HG03342 (cell line): ENCODE measurements at regions not wholly inside any gene's neighbourhood (a gene's known extent, or its start where the extent isn't known, plus 50 kb on each side); places are given as distances from the start of the nearest gene placed in this dataset.

Experiments
- ATAC-seq: cut with Tn5 transposase; IDR thresholded peaks from one replicate; pipeline ENCODE4 v1.9.1; 2021; ENCODE audit warnings: mild to moderate bottlenecking, moderate library complexity; ENCODE audit not compliant: unreplicated experiment

- no peak for ATAC-seq
These were observed 918.2 kb upstream of the ADGRL2 start for GRCh38 chr1:80882553-80882952.

- ATAC-seq, result no peak
These were observed 922.4 kb upstream of the ADGRL2 start for GRCh38 chr1:80878343-80878742.

- no peak for ATAC-seq
These were observed 924.7 kb upstream of the ADGRL2 start for GRCh38 chr1:80876035-80876434.

GRCh38 chr1:80869299-80869698 is 931.4 kb upstream of the ADGRL2 start:
- no peak for ATAC-seq

- no peak for ATAC-seq
These were observed 952.8 kb upstream of the ADGRL2 start for GRCh38 chr1:80847904-80848303.

GRCh38 chr1:80846966-80847365 is 953.8 kb upstream of the ADGRL2 start:
- no peak for ATAC-seq

GRCh38 chr1:80842796-80843195 is 957.9 kb upstream of the ADGRL2 start:
- no peak for ATAC-seq

GRCh38 chr1:80841261-80841660 is 959.5 kb upstream of the ADGRL2 start:
- no peak for ATAC-seq

GRCh38 chr1:80837066-80837465 is 963.7 kb upstream of the ADGRL2 start:
- ATAC-seq, result no peak

- no peak for ATAC-seq
These were observed 964.2 kb upstream of the ADGRL2 start for GRCh38 chr1:80836505-80836904.

GRCh38 chr1:80827666-80828065 is 973.1 kb upstream of the ADGRL2 start:
- ATAC-seq, result no peak

- ATAC-seq, result no peak
These were observed 975.7 kb upstream of the ADGRL2 start for GRCh38 chr1:80825067-80825466.

GRCh38 chr1:80818211-80818610 is 982.5 kb upstream of the ADGRL2 start:
- no peak for ATAC-seq

- no peak for ATAC-seq
These were observed 992.8 kb upstream of the ADGRL2 start for GRCh38 chr1:80807981-80808380.

- ATAC-seq, result no peak
These were observed 994.3 kb upstream of the ADGRL2 start for GRCh38 chr1:80806431-80806830.

GRCh38 chr1:80801695-80802094 is 999.0 kb upstream of the ADGRL2 start:
- ATAC-seq, result no peak

- ATAC-seq, result no peak
These were observed 1001.3 kb upstream of the ADGRL2 start for GRCh38 chr1:80799457-80799856.

- ATAC-seq, result no peak
These were observed 1021.5 kb upstream of the ADGRL2 start for GRCh38 chr1:80779275-80779674.

- no peak for ATAC-seq
These were observed 1022.5 kb upstream of the ADGRL2 start for GRCh38 chr1:80778094-80778840.

GRCh38 chr1:80776266-80776665 is 1024.5 kb upstream of the ADGRL2 start:
- ATAC-seq, result no peak

GRCh38 chr1:80769208-80769750 is 1031.5 kb upstream of the ADGRL2 start:
- ATAC-seq, result no peak

GRCh38 chr1:80767711-80768110 is 1033.0 kb upstream of the ADGRL2 start:
- no peak for ATAC-seq

GRCh38 chr1:80759354-80759753 is 1041.4 kb upstream of the ADGRL2 start:
- no peak for ATAC-seq
